Esophagus muscularis mucosa (tissue), 3 donors: ENCODE measurements at regions not wholly inside any gene's neighbourhood (a gene's known extent, or its start where the extent isn't known, plus 50 kb on each side); places are given as distances from the start of the nearest gene placed in this dataset.

Experiments
- EP300 ChIP-seq: sonication (generic); formaldehyde crosslinking; IDR thresholded peaks from one replicate; pipeline ENCODE4 v1.6.1; 2017; ENCODE audit warnings: antibody characterized with exemption
- TF ChIP-seq, protein P1 (sequence below), 3 experiments: fragments of 200-600 bp in 2 of 3; fragments of 450-650 bp in 1 of 3; sonication (generic) in 2 of 3; IDR thresholded peaks; one replicate each; pipeline ENCODE4 v1.5.1; 2017 to 2019; ENCODE audit warnings: antibody characterized with exemption in 3 of 3, mild to moderate bottlenecking in 2 of 3, moderate library complexity in 1 of 3

DNA sequence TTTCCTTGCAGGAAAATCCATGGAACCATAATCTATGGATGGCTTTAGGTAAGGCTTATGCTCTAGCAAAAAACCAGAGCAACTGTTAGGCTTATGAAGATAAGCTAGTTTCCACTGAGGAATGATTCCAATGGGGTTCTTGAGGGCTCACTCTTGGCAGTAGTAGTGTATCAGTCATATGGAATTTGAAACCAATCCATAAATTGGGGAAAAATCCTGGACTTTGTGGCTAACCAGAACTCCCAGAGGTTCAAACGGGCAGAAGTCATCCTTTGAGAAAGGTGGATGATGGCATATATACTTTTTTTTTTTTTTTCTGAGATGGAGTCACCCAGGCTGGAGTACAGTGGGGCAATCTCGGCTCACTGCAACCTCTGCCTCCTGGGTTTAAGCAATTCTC, 54.2 kb upstream of the ATF3 start:
- no peak for TF ChIP-seq EP300
- TF ChIP-seq, protein P1, sequence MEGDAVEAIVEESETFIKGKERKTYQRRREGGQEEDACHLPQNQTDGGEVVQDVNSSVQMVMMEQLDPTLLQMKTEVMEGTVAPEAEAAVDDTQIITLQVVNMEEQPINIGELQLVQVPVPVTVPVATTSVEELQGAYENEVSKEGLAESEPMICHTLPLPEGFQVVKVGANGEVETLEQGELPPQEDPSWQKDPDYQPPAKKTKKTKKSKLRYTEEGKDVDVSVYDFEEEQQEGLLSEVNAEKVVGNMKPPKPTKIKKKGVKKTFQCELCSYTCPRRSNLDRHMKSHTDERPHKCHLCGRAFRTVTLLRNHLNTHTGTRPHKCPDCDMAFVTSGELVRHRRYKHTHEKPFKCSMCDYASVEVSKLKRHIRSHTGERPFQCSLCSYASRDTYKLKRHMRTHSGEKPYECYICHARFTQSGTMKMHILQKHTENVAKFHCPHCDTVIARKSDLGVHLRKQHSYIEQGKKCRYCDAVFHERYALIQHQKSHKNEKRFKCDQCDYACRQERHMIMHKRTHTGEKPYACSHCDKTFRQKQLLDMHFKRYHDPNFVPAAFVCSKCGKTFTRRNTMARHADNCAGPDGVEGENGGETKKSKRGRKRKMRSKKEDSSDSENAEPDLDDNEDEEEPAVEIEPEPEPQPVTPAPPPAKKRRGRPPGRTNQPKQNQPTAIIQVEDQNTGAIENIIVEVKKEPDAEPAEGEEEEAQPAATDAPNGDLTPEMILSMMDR (IDR thresholded peaks at IDR 0.05) = no peak
